ENCODE measurements at regions not wholly inside any gene's neighbourhood (a gene's known extent, or its start where the extent isn't known, plus 50 kb on each side); places are given as distances from the start of the nearest gene placed in this dataset.
A peak's percentile ranks its signal among the peaks of the same experiment; 100 is the strongest.

DNA sequence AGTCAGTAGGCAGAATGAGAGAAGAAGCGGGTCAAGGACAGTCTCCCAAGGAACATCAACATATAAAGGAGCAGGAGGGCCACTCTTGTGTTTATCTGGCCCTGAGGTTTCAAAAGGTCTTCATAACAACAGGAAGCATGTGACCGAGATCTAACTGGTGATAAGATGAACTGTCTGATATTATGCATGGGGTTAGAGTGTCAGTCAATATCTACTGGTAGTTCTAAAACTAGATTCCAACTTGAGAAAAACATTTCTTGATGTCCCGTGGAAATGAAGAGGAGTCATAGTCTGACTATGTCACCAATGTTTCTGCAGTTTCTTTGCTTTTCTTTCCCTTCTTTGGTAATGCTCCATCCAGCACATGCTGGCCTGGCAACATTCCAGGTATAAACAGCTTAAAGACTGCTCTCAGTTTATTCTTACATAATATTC is 77.5 kb upstream of the ITPRID2 start:
- Histone ChIP-seq H3K23ac (ENCODE audit: low read length in 2 of 2) (no peak overlapping the region), H3K4me1 (ENCODE audit: control insufficient read depth, insufficient read depth, low read depth, low read length) (peaks cover 4% of the 10 kb centered on the region), H2BK12ac (ENCODE audit: low read length in 2 of 2) (peak overlapping the region; percentile 43 to 59), H3K18ac (ENCODE audit: low read depth in 1 of 2, low read length in 2 of 2) (peak overlapping the region in 1 of 2 experiments; percentile 61), H3K27ac (ENCODE audit: low read length, poor library complexity, severe bottlenecking) (no peak overlapping the region), H3K14ac (ENCODE audit: low read length in 2 of 2) (no peak overlapping the region), H3K9me3 (ENCODE audit: control insufficient read depth, low read length) (no peaks in the 10 kb centered on the region), H3K27me3 (ENCODE audit: control insufficient read depth in 1 of 2, insufficient read depth in 1 of 2, low read length in 2 of 2) (no peaks in the 10 kb centered on the region), H3K36me3 (ENCODE audit: control insufficient read depth in 1 of 2, insufficient read depth in 2 of 2, low read depth in 1 of 2, low read length in 2 of 2) (no peaks in the 10 kb centered on the region), H3K79me1 (replicated peaks; ENCODE audit: low read length, poor library complexity, severe bottlenecking) (no peaks in the 10 kb centered on the region), H3K9ac (ENCODE audit: low read length) (no peak overlapping the region), H2AK5ac (ENCODE audit: low read length, severe bottlenecking) (peak overlapping the region; percentile 74), H4K91ac (ENCODE audit: low read length) (no peak overlapping the region), H3K4me3 (ENCODE audit: insufficient read depth in 1 of 2, low read depth in 1 of 2, low read length in 2 of 2) (no peak overlapping the region), H2AFZ (ENCODE audit: low read depth, low read length) (no peak overlapping the region), H4K8ac (ENCODE audit: low read length) (no peak overlapping the region), H2BK5ac (ENCODE audit: low read depth, low read length, poor library complexity, severe bottlenecking) (no peak overlapping the region), H3K4ac (ENCODE audit: low read depth in 1 of 2, low read length in 2 of 2) (peak overlapping the region in 1 of 2 experiments; percentile 13), H2BK120ac (ENCODE audit: low read depth, low read length) (peak overlapping the region; percentile 52), H2BK15ac (ENCODE audit: low read depth, poor library complexity, severe bottlenecking) (peak overlapping the region; percentile 19), H3K4me2 (ENCODE audit: low read length, poor library complexity, severe bottlenecking) (no peak overlapping the region)
- DNase-seq, result peak; percentile 77
- WGBS, result 58% methylated on average over 3 of the region's 3 CpGs

DNA sequence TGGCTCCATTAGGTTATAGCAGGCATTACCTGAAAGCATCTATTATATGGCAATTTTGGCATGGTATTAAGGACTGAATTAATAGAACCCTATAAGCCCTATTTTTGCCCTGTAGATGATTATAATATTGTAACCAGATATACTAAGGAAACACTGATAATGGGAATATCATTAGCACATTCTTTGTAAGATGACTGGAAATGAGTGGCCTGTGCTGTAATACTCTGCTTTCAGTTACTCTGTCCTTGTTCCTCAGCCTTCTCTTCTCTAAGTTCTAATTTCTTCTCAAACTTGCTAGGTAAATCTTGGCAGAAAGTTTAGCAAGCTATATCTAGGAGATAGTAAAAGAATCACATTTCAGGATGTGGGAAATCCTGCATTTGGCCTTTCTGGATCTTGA is 74.0 kb upstream of the ITPRID2 start:
- Histone ChIP-seq H2BK15ac (ENCODE audit: low read depth, poor library complexity, severe bottlenecking) (no peak overlapping the region), H3K23ac (ENCODE audit: low read length in 2 of 2) (no peak overlapping the region), H2BK12ac (ENCODE audit: low read length in 2 of 2) (no peak overlapping the region), H2BK5ac (ENCODE audit: low read depth, low read length, poor library complexity, severe bottlenecking) (no peak overlapping the region), H3K9ac (ENCODE audit: low read length) (no peak overlapping the region), H3K9me3 (ENCODE audit: control insufficient read depth, low read length) (no peaks in the 10 kb centered on the region), H3K18ac (ENCODE audit: low read depth in 1 of 2, low read length in 2 of 2) (no peak overlapping the region), H3K27ac (ENCODE audit: low read length, poor library complexity, severe bottlenecking) (no peak overlapping the region), H3K4ac (ENCODE audit: low read depth in 1 of 2, low read length in 2 of 2) (no peak overlapping the region), H4K91ac (ENCODE audit: low read length) (no peak overlapping the region), H3K4me3 (ENCODE audit: insufficient read depth in 1 of 2, low read depth in 1 of 2, low read length in 2 of 2) (no peak overlapping the region), H2BK120ac (ENCODE audit: low read depth, low read length) (no peak overlapping the region), H3K36me3 (ENCODE audit: control insufficient read depth in 1 of 2, insufficient read depth in 2 of 2, low read depth in 1 of 2, low read length in 2 of 2) (no peaks in the 10 kb centered on the region), H3K79me1 (replicated peaks; ENCODE audit: low read length, poor library complexity, severe bottlenecking) (no peaks in the 10 kb centered on the region), H3K4me2 (ENCODE audit: low read length, poor library complexity, severe bottlenecking) (no peak overlapping the region), H2AK5ac (ENCODE audit: low read length, severe bottlenecking) (no peak overlapping the region), H3K14ac (ENCODE audit: low read length in 2 of 2) (no peak overlapping the region), H3K27me3 (ENCODE audit: control insufficient read depth in 1 of 2, insufficient read depth in 1 of 2, low read length in 2 of 2) (no peaks in the 10 kb centered on the region), H4K8ac (ENCODE audit: low read length) (no peak overlapping the region), H2AFZ (ENCODE audit: low read depth, low read length) (no peak overlapping the region), H3K4me1 (ENCODE audit: control insufficient read depth, insufficient read depth, low read depth, low read length) (no peaks in the 10 kb centered on the region)
- no peak for DNase-seq

DNA sequence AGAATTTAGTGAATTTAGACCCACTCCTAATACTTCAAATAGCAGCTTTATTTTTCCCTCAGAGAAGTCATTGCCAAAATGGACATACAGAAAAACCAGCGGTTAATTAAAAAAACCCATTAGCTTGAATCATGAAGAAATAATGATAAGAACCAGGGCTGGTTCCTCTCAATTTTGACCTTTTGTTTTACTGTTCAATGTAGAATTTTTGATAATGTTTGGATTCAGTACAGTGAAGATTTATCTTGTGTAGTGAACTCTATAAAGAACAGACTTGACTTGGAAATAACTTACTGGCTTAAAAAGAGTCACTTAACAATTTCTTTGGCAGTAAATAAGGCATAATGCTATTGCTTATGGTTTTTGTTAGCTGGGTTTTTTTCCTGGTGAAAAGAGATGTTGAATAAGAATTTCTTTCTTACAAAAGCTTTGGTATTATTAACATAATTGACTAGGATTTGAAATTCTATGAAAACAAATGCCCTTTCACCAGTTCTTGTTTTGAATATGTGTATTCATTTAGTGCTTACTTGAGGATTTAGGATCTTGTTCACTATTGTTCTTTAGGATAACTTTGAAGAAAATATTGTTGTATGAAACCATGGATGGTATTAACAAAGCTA is 73.4 kb upstream of the ITPRID2 start:
- Histone ChIP-seq H3K4ac (ENCODE audit: low read depth in 1 of 2, low read length in 2 of 2) (no peak overlapping the region), H2BK120ac (ENCODE audit: low read depth, low read length) (no peak overlapping the region), H3K14ac (ENCODE audit: low read length in 2 of 2) (no peak overlapping the region), H3K18ac (ENCODE audit: low read depth in 1 of 2, low read length in 2 of 2) (no peak overlapping the region), H4K91ac (ENCODE audit: low read length) (no peak overlapping the region), H3K27ac (ENCODE audit: low read length, poor library complexity, severe bottlenecking) (no peak overlapping the region), H4K8ac (ENCODE audit: low read length) (no peak overlapping the region), H3K9ac (ENCODE audit: low read length) (no peak overlapping the region), H3K23ac (ENCODE audit: low read length in 2 of 2) (no peak overlapping the region), H3K79me1 (replicated peaks; ENCODE audit: low read length, poor library complexity, severe bottlenecking) (no peaks in the 10 kb centered on the region), H3K9me3 (ENCODE audit: control insufficient read depth, low read length) (no peaks in the 10 kb centered on the region), H3K27me3 (ENCODE audit: control insufficient read depth in 1 of 2, insufficient read depth in 1 of 2, low read length in 2 of 2) (no peaks in the 10 kb centered on the region), H2BK5ac (ENCODE audit: low read depth, low read length, poor library complexity, severe bottlenecking) (no peak overlapping the region), H3K36me3 (ENCODE audit: control insufficient read depth in 1 of 2, insufficient read depth in 2 of 2, low read depth in 1 of 2, low read length in 2 of 2) (no peaks in the 10 kb centered on the region), H2AK5ac (ENCODE audit: low read length, severe bottlenecking) (no peak overlapping the region), H3K4me1 (ENCODE audit: control insufficient read depth, insufficient read depth, low read depth, low read length) (no peaks in the 10 kb centered on the region), H2BK15ac (ENCODE audit: low read depth, poor library complexity, severe bottlenecking) (no peak overlapping the region), H3K4me2 (ENCODE audit: low read length, poor library complexity, severe bottlenecking) (no peak overlapping the region), H2BK12ac (ENCODE audit: low read length in 2 of 2) (no peak overlapping the region), H3K4me3 (ENCODE audit: insufficient read depth in 1 of 2, low read depth in 1 of 2, low read length in 2 of 2) (no peak overlapping the region), H2AFZ (ENCODE audit: low read depth, low read length) (no peak overlapping the region)
- no peak for DNase-seq
- no CpG with 5 or more reads among the region's 1 CpG for WGBS

DNA sequence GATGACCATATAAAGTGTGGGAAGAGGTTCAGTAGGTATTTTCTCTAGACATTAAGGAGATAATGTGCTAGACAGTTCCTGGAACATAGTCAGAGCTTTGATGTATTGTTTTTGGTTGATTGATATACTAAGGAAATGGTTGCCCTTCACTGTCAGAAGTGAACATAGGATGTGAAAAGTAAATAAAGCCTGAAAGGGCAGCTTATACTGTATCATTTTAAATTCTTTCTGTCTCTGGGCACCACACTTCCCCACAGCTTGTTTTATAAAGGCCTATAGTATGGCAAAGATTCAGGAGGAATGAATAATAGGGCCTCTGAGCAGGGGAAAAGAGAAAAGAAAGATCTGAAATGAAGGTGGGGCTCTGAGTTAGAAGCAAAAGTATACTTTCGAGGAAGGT is 72.7 kb upstream of the ITPRID2 start:
- 93% methylated on average over 1 of the region's 1 CpG for WGBS
- no peaks in the 10 kb centered on the region for H3K36me3 ChIP-seq (ENCODE audit: control insufficient read depth in 1 of 2, insufficient read depth in 2 of 2, low read depth in 1 of 2, low read length in 2 of 2)
- no peak overlapping the region for H3K4me2 ChIP-seq (ENCODE audit: low read length, poor library complexity, severe bottlenecking)
- no peaks in the 10 kb centered on the region for H3K9me3 ChIP-seq (ENCODE audit: control insufficient read depth, low read length)
- no peak overlapping the region for H2BK15ac ChIP-seq (ENCODE audit: low read depth, poor library complexity, severe bottlenecking)
- no peak overlapping the region for H3K14ac ChIP-seq (ENCODE audit: low read length in 2 of 2)
- H3K4ac ChIP-seq (ENCODE audit: low read depth in 1 of 2, low read length in 2 of 2), result no peak overlapping the region
- no peaks in the 10 kb centered on the region for H3K4me1 ChIP-seq (ENCODE audit: control insufficient read depth, insufficient read depth, low read depth, low read length)
- H2BK12ac ChIP-seq (ENCODE audit: low read length in 2 of 2), result no peak overlapping the region
- H3K18ac ChIP-seq (ENCODE audit: low read depth in 1 of 2, low read length in 2 of 2), result no peak overlapping the region
- no peak overlapping the region for H3K4me3 ChIP-seq (ENCODE audit: insufficient read depth in 1 of 2, low read depth in 1 of 2, low read length in 2 of 2)
- no peak overlapping the region for H2AFZ ChIP-seq (ENCODE audit: low read depth, low read length)
- H3K27ac ChIP-seq (ENCODE audit: low read length, poor library complexity, severe bottlenecking), result no peak overlapping the region
- no peaks in the 10 kb centered on the region for H3K79me1 ChIP-seq (replicated peaks; ENCODE audit: low read length, poor library complexity, severe bottlenecking)
- no peak for DNase-seq
- H3K23ac ChIP-seq (ENCODE audit: low read length in 2 of 2), result no peak overlapping the region
- no peak overlapping the region for H4K91ac ChIP-seq (ENCODE audit: low read length)
- no peak overlapping the region for H2AK5ac ChIP-seq (ENCODE audit: low read length, severe bottlenecking)
- H3K27me3 ChIP-seq (ENCODE audit: control insufficient read depth in 1 of 2, insufficient read depth in 1 of 2, low read length in 2 of 2), result no peaks in the 10 kb centered on the region
- H2BK120ac ChIP-seq (ENCODE audit: low read depth, low read length), result no peak overlapping the region
- H4K8ac ChIP-seq (ENCODE audit: low read length), result no peak overlapping the region
- no peak overlapping the region for H3K9ac ChIP-seq (ENCODE audit: low read length)
- no peak overlapping the region for H2BK5ac ChIP-seq (ENCODE audit: low read depth, low read length, poor library complexity, severe bottlenecking)

All from mesenchymal stem cell (in vitro differentiated cells and primary cell).